ENCODE measurements at regions not wholly inside any gene's neighbourhood (a gene's known extent, or its start where the extent isn't known, plus 50 kb on each side); places are given as distances from the start of the nearest gene placed in this dataset.

DNA sequence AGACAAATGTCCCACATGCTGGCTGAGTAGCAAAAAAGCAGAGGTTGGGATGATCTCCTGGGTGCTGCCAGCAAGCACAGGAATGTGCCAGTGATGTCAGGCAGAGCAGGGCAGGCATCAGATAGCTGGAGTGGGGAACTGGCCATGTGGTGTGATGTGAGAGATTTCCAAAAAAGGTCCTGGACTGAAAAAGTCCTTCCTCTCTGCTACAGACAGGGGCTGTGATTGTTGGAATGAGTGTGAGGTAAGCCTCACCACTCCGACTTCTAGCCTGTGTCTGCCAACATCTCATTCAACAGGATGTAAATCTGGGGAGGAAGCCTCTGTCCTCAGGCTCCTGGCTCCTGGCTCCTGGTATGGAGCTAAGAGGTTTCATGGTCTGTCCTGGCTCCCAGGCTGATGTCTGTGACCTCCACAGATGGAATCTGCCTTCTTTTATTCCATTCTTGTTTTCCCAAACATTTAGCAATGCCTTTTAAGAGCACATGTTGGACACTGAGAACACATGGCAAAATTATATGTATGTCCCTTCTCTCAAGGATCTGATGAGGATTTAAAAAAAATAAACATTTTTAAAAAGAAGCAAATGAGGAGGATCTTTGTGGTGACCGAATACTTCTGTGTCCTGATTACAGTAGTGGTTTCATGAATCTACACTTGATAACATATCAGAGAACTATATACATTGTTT, 50.1 kb upstream of the STK38L start:
- no peak for DNase-seq (ENCODE audit: low spot score)
- Mint-ChIP-seq H3K9me3 (ENCODE audit: unreplicated experiment) (no peaks in the 10 kb centered on the region), H3K27ac (ENCODE audit: unreplicated experiment) (no peak overlapping the region)

More for the DNA sequence above, 50.1 kb upstream of the STK38L start:
- peaks cover 10% of the 10 kb centered on the region for H3K4me1 Mint-ChIP-seq (ENCODE audit: unreplicated experiment)
- peaks cover 5% of the 10 kb centered on the region for H3K27me3 Mint-ChIP-seq (ENCODE audit: unreplicated experiment)
- TF ChIP-seq, protein P1, sequence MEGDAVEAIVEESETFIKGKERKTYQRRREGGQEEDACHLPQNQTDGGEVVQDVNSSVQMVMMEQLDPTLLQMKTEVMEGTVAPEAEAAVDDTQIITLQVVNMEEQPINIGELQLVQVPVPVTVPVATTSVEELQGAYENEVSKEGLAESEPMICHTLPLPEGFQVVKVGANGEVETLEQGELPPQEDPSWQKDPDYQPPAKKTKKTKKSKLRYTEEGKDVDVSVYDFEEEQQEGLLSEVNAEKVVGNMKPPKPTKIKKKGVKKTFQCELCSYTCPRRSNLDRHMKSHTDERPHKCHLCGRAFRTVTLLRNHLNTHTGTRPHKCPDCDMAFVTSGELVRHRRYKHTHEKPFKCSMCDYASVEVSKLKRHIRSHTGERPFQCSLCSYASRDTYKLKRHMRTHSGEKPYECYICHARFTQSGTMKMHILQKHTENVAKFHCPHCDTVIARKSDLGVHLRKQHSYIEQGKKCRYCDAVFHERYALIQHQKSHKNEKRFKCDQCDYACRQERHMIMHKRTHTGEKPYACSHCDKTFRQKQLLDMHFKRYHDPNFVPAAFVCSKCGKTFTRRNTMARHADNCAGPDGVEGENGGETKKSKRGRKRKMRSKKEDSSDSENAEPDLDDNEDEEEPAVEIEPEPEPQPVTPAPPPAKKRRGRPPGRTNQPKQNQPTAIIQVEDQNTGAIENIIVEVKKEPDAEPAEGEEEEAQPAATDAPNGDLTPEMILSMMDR (IDR thresholded peaks at IDR 0.05; ENCODE audit: unreplicated experiment), result no peak
- H3K4me3 Mint-ChIP-seq (ENCODE audit: unreplicated experiment), result no peak overlapping the region
- no peaks in the 10 kb centered on the region for H3K36me3 Mint-ChIP-seq (ENCODE audit: low read depth, unreplicated experiment)

Data from endothelial cell (in vitro differentiated cells).